SK-N-MC (cell line): ENCODE measurements at regions not wholly inside any gene's neighbourhood (a gene's known extent, or its start where the extent isn't known, plus 50 kb on each side); places are given as distances from the start of the nearest gene placed in this dataset.

Experiments used
- FOXP2 ChIP-seq: optimal IDR thresholded peaks from 2 replicates; pipeline ENCODE3; 2011; ENCODE audit warnings: mild to moderate bottlenecking, moderate library complexity; ENCODE audit not compliant: insufficient read depth; ENCODE audit errors: extremely low read length, control extremely low read depth
- POLR2AphosphoS5 ChIP-seq: IDR thresholded peaks from 2 replicates; pipeline ENCODE4 v1.6.1; 2012; ENCODE audit warnings: mild to moderate bottlenecking, low read depth, low read length, borderline replicate concordance

GRCh38 chr10:92747600-92747999, 57.8 kb downstream of the HHEX start:
- TF ChIP-seq FOXP2 (no peak), POLR2AphosphoS5 (no peak)
